PC-9 (cell line): ENCODE measurements at regions not wholly inside any gene's neighbourhood (a gene's known extent, or its start where the extent isn't known, plus 50 kb on each side); places are given as distances from the start of the nearest gene placed in this dataset.
"Not testable (repeated sequence)": the region's sequence is repeated elsewhere in the genome, so short reads cannot be mapped to it uniquely, and the experiment has no call there.

Experiments used
- BruUV-seq: library from RNA; stranded (reverse); fragments of 400-500 nt; replicated peaks from 2 replicates; lab custom pipeline; 2021; lab: Mats Ljungman, UMichigan
- CTCF ChIA-PET: fragments of 300-600 bp; sonication (Branson Sonifier 250); formaldehyde crosslinking; loops from one replicate; lab custom pipeline; 2022; ENCODE audit warnings: antibody characterized with exemption; lab: Charles Lee
- POLR2A ChIA-PET: fragments of 300-600 bp; sonication (Branson Sonifier 250); formaldehyde crosslinking; loops from one replicate; lab custom pipeline; 2022; ENCODE audit warnings: antibody characterized with exemption; ENCODE audit not compliant: unreplicated experiment; lab: Charles Lee
- DNase-seq, 2 experiments: peaks; one replicate each; pipeline versions ENCODE4 v3.0.0 to v3.0.0-alpha.2; 2015 to 2022; ENCODE audit warnings: mixed read lengths in 1 of 2
- H2AFZ ChIP-seq: fragments of 200-600 bp; sonication (generic); 2 replicates; pipeline ENCODE4 v1.8.1; 2017; ENCODE audit warnings: antibody characterized with exemption
- H3F3A ChIP-seq: fragments of 200-600 bp; sonication (generic); 2 replicates; pipeline ENCODE4 v1.8.1; 2017; ENCODE audit warnings: antibody characterized with exemption, mild to moderate bottlenecking, low read depth; ENCODE audit not compliant: insufficient read depth
- H3K27ac ChIP-seq: fragments of 200-600 bp; sonication (generic); 2 replicates; pipeline ENCODE4 v1.6.1; 2016; ENCODE audit warnings: mixed run types
- H3K27me3 ChIP-seq: fragments of 200-600 bp; sonication (generic); 2 replicates; pipeline ENCODE4 v1.6.1; 2016; ENCODE audit warnings: low read depth, mixed run types; ENCODE audit not compliant: insufficient read depth
- H3K36me3 ChIP-seq: fragments of 200-600 bp; sonication (generic); 2 replicates; pipeline ENCODE4 v1.6.1; 2016; ENCODE audit warnings: low read depth, mixed run types
- H3K4me1 ChIP-seq: fragments of 200-600 bp; sonication (generic); replicated peaks from 2 replicates; pipeline ENCODE4 v1.6.1; 2016; ENCODE audit warnings: mixed run types; ENCODE audit not compliant: insufficient read depth
- H3K4me2 ChIP-seq: fragments of 200-600 bp; sonication (generic); 2 replicates; pipeline ENCODE4 v1.6.1; 2017; ENCODE audit warnings: mixed run types
- H3K4me3 ChIP-seq: fragments of 200-600 bp; sonication (generic); 2 replicates; pipeline ENCODE4 v1.6.1; 2016; ENCODE audit warnings: mixed run types
- H3K79me2 ChIP-seq: fragments of 200-600 bp; sonication (generic); 2 replicates; pipeline ENCODE4 v1.6.1; 2017; ENCODE audit warnings: low read depth, mixed run types
- H3K9me2 ChIP-seq: fragments of 200-600 bp; sonication (generic); 2 replicates; pipeline ENCODE4 v1.8.1; 2017; ENCODE audit warnings: mild to moderate bottlenecking; ENCODE audit not compliant: insufficient read depth
- H3K9me3 ChIP-seq: fragments of 200-600 bp; sonication (generic); 2 replicates; pipeline ENCODE4 v1.8.1; 2016; ENCODE audit warnings: low read depth; ENCODE audit not compliant: insufficient read depth
- H4K20me1 ChIP-seq: fragments of 200-600 bp; sonication (generic); 2 replicates; pipeline ENCODE4 v1.8.1; 2017; ENCODE audit not compliant: insufficient read depth
- EZH2 ChIP-seq: fragments of 200-600 bp; sonication (generic); IDR thresholded peaks from 2 replicates; pipeline ENCODE4 v1.8.0; 2017; ENCODE audit warnings: antibody characterized with exemption, low read depth
- intact Hi-C: fragments of 100-400 bp; cut with micrococcal nuclease; formaldehyde crosslinking; loops from one replicate; pipeline ENCODE4 v1.10.0; 2022; ENCODE audit not compliant: unreplicated experiment
- TF ChIP-seq, protein P1 (sequence below): fragments of 200-600 bp; sonication (generic); conservative IDR thresholded peaks from 2 replicates; pipeline ENCODE4 v1.6.1; 2017; ENCODE audit warnings: mixed run types, antibody characterized with exemption, mild to moderate bottlenecking, moderate library complexity

- no TSS peak for BruUV-seq
- Histone ChIP-seq H3K4me3 (no peak overlapping the region), H3K27ac (no peak overlapping the region), H3K79me2 (no peaks in the 10 kb centered on the region), H3K36me3 (no peaks in the 10 kb centered on the region), H3K27me3 (peaks cover 42% of the 10 kb centered on the region), H3F3A (no peaks in the 10 kb centered on the region), H3K9me3 (no peaks in the 10 kb centered on the region; the same call in 1 of the 2 replicates), H3K4me1 (no peaks in the 10 kb centered on the region), H2AFZ (no peak overlapping the region), H3K9me2 (0 out of 2 replicates have a peak, but pooled peaks cover 2% of the 10 kb centered on the region), H3K4me2 (no peak overlapping the region), H4K20me1 (no peaks in the 10 kb centered on the region)
- POLR2A ChIA-PET: no interaction called here
- CTCF ChIA-PET: no interaction called here
- no peak for DNase-seq
- TF ChIP-seq, protein P1, sequence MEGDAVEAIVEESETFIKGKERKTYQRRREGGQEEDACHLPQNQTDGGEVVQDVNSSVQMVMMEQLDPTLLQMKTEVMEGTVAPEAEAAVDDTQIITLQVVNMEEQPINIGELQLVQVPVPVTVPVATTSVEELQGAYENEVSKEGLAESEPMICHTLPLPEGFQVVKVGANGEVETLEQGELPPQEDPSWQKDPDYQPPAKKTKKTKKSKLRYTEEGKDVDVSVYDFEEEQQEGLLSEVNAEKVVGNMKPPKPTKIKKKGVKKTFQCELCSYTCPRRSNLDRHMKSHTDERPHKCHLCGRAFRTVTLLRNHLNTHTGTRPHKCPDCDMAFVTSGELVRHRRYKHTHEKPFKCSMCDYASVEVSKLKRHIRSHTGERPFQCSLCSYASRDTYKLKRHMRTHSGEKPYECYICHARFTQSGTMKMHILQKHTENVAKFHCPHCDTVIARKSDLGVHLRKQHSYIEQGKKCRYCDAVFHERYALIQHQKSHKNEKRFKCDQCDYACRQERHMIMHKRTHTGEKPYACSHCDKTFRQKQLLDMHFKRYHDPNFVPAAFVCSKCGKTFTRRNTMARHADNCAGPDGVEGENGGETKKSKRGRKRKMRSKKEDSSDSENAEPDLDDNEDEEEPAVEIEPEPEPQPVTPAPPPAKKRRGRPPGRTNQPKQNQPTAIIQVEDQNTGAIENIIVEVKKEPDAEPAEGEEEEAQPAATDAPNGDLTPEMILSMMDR: no peak
- TF ChIP-seq EZH2: no peak
- intact Hi-C loops: no loop called here
These were observed 453.3 kb downstream of the DIRAS2 start for GRCh38 chr9:90189306-90189705.

DNA sequence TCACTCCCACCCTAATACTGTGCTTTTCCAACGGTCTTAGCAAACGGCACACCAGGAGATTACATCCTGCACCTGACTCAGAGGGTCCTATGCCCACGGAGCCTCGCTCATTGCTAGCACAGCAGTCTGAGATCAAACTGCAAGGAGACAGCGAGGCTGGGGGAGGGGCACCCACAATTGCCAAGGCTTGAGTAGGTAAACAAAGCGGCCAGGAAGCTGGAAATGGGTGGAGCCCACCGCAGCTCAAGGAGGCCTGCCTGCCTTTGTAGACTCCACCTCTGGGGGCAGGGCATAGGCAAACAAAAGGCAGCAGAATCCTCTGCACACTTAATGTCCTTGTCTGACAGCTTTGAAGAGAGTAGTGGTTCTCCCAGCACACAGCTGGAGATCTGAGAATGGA is 450.2 kb downstream of the DIRAS2 start:
- intact Hi-C loops, DNase-seq: not testable (repeated sequence)

GRCh38 chr9:90198956-90199355 is 443.7 kb downstream of the DIRAS2 start:
- Histone ChIP-seq H3K9me3 (no peaks in the 10 kb centered on the region), H2AFZ (no peak overlapping the region), H3K4me3 (no peak overlapping the region), H3K36me3 (no peaks in the 10 kb centered on the region), H3K79me2 (no peaks in the 10 kb centered on the region), H3K27ac (no peak overlapping the region), H3K4me2 (no peak overlapping the region), H4K20me1 (no peaks in the 10 kb centered on the region), H3K4me1 (no peaks in the 10 kb centered on the region), H3F3A (no peaks in the 10 kb centered on the region), H3K27me3 (peaks cover 32% of the 10 kb centered on the region; the same call in 1 of the 2 replicates), H3K9me2 (no peaks in the 10 kb centered on the region)
- ChIA-PET POLR2A (no interaction called here), CTCF (interaction anchor here (0.6 kb wide), 1 partner anchor 765 kb away, joined by 4 read pairs; no protein-coding TSS in a partner anchor)
- intact Hi-C loops: no loop called here
- TF ChIP-seq, protein P1: no peak
- TF ChIP-seq EZH2: no peak
- BruUV-seq: no TSS peak
- no peak for DNase-seq

More for the DNA sequence above, 450.2 kb downstream of the DIRAS2 start:
- H3F3A ChIP-seq, H3K9me3 ChIP-seq, H3K36me3 ChIP-seq, H3K9me2 ChIP-seq, BruUV-seq, H4K20me1 ChIP-seq, H2AFZ ChIP-seq, H3K27ac ChIP-seq, H3K79me2 ChIP-seq, H3K4me3 ChIP-seq, H3K4me1 ChIP-seq, POLR2A ChIA-PET: not testable (repeated sequence)
- Histone ChIP-seq H3K4me2 (peak overlapping the region; percentile 32; the same call in 1 of the 2 replicates), H3K27me3 (peaks cover 13% of the 10 kb centered on the region; the same call in 1 of the 2 replicates)
- CTCF ChIA-PET: interaction anchor here (0.6 kb wide), 1 partner anchor 572 kb away, joined by 3 read pairs; no protein-coding TSS in a partner anchor

- no peak overlapping the region for H3K4me3 ChIP-seq
- CTCF ChIA-PET: interaction anchor here (0.6 kb wide), 1 partner anchor 450 kb away, joined by 11 read pairs; no protein-coding TSS in a partner anchor
- intact Hi-C loops: no loop called here
These were observed 440.9 kb downstream of the DIRAS2 start for GRCh38 chr9:90201766-90202165.

More at GRCh38 chr9:90201766-90202165, 440.9 kb downstream of the DIRAS2 start:
- H3K9me2 ChIP-seq: no peaks in the 10 kb centered on the region
- no peaks in the 10 kb centered on the region for H3K9me3 ChIP-seq
- no peak for TF ChIP-seq EZH2
- TF ChIP-seq, protein P1: no peak
- no TSS peak for BruUV-seq
- no peak for DNase-seq
- no peaks in the 10 kb centered on the region for H3K4me1 ChIP-seq
- H3F3A ChIP-seq: no peaks in the 10 kb centered on the region
- peaks cover 59% of the 10 kb centered on the region for H3K27me3 ChIP-seq
- POLR2A ChIA-PET: no interaction called here
- no peaks in the 10 kb centered on the region for H3K36me3 ChIP-seq
- H3K27ac ChIP-seq: no peak overlapping the region
- H4K20me1 ChIP-seq: no peaks in the 10 kb centered on the region
- H3K4me2 ChIP-seq: no peak overlapping the region
- no peak overlapping the region for H2AFZ ChIP-seq
- no peaks in the 10 kb centered on the region for H3K79me2 ChIP-seq
